GM12864 (cell line): ENCODE measurements at regions not wholly inside any gene's neighbourhood (a gene's known extent, or its start where the extent isn't known, plus 50 kb on each side); places are given as distances from the start of the nearest gene placed in this dataset.

ENCODE experiments used
- DNase-seq: peaks from one replicate; pipeline ENCODE4 v3.0.0-alpha.2; 2011; ENCODE audit warnings: low read depth
- H3K4me3 ChIP-seq: 2 replicates; pipeline ENCODE4 v1.5.1; 2011; ENCODE audit warnings: mild to moderate bottlenecking, low read depth, low read length, control low read depth
- TF ChIP-seq, protein P1 (sequence below): IDR thresholded peaks from 2 replicates; pipeline ENCODE4 v1.5.1; 2011; ENCODE audit warnings: low read depth, mild to moderate bottlenecking, moderate library complexity, low read length, control low read depth, inconsistent platforms; ENCODE audit errors: missing control alignments

DNA sequence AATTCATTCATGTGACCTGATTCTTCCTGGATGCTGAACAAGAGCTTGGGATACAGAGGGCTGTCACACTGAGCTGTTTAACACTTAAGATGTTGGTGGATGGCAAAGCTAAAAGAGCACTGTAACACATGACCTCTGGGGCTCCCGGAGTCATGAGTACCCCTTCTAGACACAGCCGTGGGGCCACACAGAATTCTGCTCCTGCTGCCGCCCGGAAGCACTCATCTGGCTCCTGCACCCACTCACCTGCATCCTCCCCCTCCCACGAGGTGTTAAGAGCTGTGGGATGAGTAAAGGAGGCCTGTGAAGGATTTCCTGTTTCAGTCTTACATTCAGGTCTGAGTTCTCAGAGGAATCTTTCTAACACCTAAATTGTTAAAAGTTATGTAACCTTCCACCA, 78.0 kb upstream of the SSTR1 start:
- TF ChIP-seq, protein P1, sequence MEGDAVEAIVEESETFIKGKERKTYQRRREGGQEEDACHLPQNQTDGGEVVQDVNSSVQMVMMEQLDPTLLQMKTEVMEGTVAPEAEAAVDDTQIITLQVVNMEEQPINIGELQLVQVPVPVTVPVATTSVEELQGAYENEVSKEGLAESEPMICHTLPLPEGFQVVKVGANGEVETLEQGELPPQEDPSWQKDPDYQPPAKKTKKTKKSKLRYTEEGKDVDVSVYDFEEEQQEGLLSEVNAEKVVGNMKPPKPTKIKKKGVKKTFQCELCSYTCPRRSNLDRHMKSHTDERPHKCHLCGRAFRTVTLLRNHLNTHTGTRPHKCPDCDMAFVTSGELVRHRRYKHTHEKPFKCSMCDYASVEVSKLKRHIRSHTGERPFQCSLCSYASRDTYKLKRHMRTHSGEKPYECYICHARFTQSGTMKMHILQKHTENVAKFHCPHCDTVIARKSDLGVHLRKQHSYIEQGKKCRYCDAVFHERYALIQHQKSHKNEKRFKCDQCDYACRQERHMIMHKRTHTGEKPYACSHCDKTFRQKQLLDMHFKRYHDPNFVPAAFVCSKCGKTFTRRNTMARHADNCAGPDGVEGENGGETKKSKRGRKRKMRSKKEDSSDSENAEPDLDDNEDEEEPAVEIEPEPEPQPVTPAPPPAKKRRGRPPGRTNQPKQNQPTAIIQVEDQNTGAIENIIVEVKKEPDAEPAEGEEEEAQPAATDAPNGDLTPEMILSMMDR = no peak
- DNase-seq = no peak
- no peak overlapping the region for H3K4me3 ChIP-seq

DNA sequence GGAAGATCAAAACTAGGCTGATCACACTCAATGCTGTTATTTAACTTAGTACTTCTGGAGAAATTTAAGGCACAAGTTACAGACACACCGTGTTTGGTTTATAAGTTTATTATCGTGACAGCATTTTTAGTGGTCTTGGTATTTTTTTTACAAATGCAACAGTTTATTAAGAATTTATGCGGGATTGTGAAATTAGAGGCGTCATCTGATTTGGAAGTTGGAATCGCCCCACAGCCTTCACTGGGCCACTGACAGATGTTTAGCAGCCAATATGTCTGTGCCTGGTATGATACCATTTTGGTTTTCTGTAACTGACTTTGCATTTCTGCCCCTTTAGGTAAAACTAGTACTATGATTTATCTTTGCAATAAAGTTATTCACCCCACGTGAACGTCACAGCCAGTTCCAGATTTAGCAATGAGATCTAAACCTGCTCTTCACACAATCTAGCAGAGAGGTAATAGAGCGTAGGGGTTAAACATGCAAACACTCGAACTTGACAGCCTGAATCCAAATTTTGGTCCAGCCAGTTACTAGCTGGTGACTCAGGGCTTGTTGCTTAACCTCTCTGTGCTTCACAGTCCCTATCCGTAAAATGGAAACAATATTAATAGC, 73.2 kb upstream of the SSTR1 start:
- no peak overlapping the region for H3K4me3 ChIP-seq
- TF ChIP-seq, protein P1 = no peak
- no peak for DNase-seq

DNA sequence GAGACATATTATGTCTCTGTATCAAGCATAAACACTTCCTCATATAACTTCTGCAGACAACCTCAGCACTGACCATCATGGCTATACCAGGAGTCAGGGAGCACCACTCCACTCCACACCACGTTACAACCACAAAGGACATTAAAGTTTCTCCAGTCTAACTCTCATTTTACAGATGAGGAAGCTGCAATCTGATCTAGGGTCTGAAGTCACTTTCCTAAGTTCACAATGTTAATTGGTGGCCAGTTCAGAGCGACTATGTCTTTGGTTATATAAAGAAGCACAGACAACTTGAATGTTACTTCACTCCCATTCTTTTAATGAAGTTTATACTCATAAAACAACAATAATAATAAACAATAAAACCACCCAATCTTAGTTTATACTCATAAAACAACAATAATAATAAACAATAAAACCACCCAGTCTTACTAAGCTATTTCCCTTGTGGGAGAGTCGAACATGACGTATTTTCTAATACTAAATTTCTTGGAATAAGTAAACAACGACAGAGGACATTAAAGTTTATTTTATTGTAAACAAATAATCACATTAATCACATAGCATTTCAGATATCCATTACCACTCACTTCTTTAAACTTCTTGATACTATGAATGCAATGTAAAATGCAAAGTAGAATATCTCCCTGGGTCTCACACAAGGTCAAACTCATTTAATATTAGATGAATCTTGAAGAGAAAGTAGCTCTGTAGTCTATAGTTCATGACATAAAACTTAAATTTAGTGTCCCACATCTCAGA, 72.4 kb upstream of the SSTR1 start:
- TF ChIP-seq, protein P1 = no peak
- DNase-seq = no peak
- no peak overlapping the region for H3K4me3 ChIP-seq

DNA sequence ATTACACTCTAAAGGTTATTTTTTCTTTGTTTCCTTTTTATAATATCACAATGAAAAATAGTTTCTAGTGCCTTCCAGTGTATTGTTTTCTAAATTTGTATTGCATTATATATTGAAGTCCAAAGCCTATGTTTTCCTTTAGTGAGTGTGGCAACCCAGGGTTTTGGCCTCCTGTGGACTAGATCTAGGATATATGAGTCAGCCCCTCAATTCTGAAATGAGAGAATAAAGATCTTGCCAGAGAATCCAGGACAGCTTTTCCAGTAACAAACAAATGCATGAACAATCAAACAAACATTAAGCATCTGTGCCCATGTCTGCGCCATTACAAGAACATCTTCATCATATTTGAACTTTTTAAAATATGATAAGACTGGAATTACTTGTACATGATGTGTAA, 70.7 kb upstream of the SSTR1 start:
- DNase-seq = no peak
- no peak overlapping the region for H3K4me3 ChIP-seq
- TF ChIP-seq, protein P1 = no peak

DNA sequence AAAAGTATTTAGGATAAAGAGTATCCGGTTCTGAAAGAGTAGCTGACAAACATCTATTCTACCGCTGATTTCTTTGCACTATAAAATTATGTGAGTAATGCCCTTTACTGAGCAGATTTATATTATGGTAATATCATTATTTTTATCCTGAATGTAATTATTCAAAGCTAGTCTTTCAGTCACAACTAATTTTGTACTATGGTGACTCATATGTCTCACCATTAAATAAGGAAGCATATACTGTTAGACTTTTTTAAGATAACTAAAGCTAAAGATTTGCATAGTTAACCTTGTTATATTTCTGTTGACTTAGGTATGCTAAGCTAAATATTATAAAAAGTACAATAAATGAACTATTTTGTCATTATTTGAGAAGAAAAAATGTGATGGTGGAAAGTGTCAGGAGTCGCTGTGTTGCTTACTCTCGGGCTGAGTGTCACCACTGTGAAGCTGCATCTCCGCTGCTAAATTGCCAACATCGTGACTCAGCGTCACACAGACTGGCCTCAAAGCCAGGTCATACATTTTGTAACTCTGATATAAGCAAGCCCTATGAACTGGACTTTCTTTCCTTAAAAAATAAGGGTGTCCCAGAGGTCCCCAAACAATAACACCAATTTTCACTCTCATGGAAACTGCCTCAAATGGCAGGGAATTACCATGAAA, 69.1 kb upstream of the SSTR1 start:
- no peak for DNase-seq
- H3K4me3 ChIP-seq = no peak overlapping the region

DNA sequence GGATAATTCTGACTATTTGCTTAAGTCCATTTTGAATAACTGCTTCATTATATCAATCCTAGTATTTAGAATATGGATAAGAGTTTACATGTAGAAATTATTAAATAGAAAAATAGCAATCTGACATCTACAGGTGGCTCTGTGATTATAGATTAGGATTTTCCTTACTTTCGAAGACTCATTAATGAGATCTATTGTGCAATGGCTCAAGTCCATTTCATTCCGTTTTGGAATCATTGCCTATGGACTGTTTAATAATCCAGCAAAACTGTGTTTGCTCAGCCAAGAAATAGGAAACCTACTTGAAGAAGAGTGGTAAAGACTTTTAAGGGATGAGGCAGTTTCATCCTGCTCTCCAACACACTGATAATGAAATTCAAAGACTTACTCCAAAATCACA, 67.8 kb upstream of the SSTR1 start:
- no peak overlapping the region for H3K4me3 ChIP-seq
- no peak for DNase-seq
- TF ChIP-seq, protein P1 = no peak

More for the DNA sequence above, 69.1 kb upstream of the SSTR1 start:
- TF ChIP-seq, protein P1 = no peak
